HCT116 (cell line): ENCODE measurements at regions not wholly inside any gene's neighbourhood (a gene's known extent, or its start where the extent isn't known, plus 50 kb on each side); places are given as distances from the start of the nearest gene placed in this dataset.

Experiments used
- ATAC-seq: fragments of 200-7000 bp; cut with Tn5 transposase; 2 replicates; pipeline ENCODE4 v1.9.1; 2020; ENCODE audit warnings: mild to moderate bottlenecking, moderate library complexity
- BruUV-seq: library from RNA; stranded (reverse); fragments of 400-500 nt; replicated peaks from 2 replicates; lab custom pipeline; 2021; lab: Mats Ljungman, UMichigan
- CTCF ChIA-PET: fragments of 300-600 bp; sonication (Branson Sonifier 250); formaldehyde crosslinking; loops from one replicate; lab custom pipeline; 2021; ENCODE audit warnings: antibody characterized with exemption; lab: Charles Lee
- POLR2A ChIA-PET: fragments of 300-600, 350-600 bp; sonication (Branson Sonifier 250); formaldehyde crosslinking; loops from one replicate; lab custom pipeline; 2021; ENCODE audit warnings: antibody characterized with exemption; lab: Charles Lee
- RAD21 ChIA-PET, 2 experiments: fragments of 300-600 bp; sonication (Branson Sonifier 250); formaldehyde crosslinking; loops; one replicate each; lab custom pipeline; 2023; ENCODE audit warnings: low total read pairs in 2 of 2; ENCODE audit not compliant: uncharacterized antibody in 2 of 2, unreplicated experiment in 2 of 2, low non-redundant PET in 1 of 2; lab: Charles Lee
- DNase-seq: peaks from one replicate; pipeline ENCODE4 v3.0.0-alpha.2; 2010; ENCODE audit warnings: low read depth, low spot score
- H2AFZ ChIP-seq: fragments of 200-600 bp; shearing (Covaris generic), sonication (generic); 2 replicates; pipeline ENCODE4 v1.6.1; 2017; ENCODE audit warnings: low read depth, mixed run types, mixed read lengths, antibody characterized with exemption, low read length; ENCODE audit not compliant: poor library complexity, severe bottlenecking
- H3K27ac ChIP-seq: 2 replicates; pipeline ENCODE4 v1.5.1; 2012; ENCODE audit warnings: low read depth, low read length
- H3K27me3 ChIP-seq: fragments of 200-600 bp; sonication (generic); 2 replicates; pipeline ENCODE4 v1.6.1; 2016; ENCODE audit warnings: mixed run types, low read length, mixed read lengths; ENCODE audit not compliant: insufficient read depth
- H3K36me3 ChIP-seq, 2 experiments: fragments of 200-500 bp in 1 of 2; fragments of 200-600 bp in 1 of 2; sonication (Bioruptor generic) in 1 of 2; sonication (generic) in 1 of 2; 2 replicates each; pipeline versions ENCODE4 v1.5.1 to v1.6.1; 2014 to 2016; ENCODE audit warnings: low read length in 2 of 2, inconsistent platforms in 1 of 2, mixed read lengths in 1 of 2, mixed run types in 1 of 2; ENCODE audit not compliant: insufficient read depth in 2 of 2, control insufficient read depth in 1 of 2
- H3K4me1 ChIP-seq, 2 experiments: fragments of 200-600 bp in 1 of 2; sonication (generic) in 1 of 2; 2 replicates each; pipeline versions ENCODE4 v1.5.1 to v1.6.1; 2012 to 2017; ENCODE audit warnings: low read length in 2 of 2, inconsistent platforms in 1 of 2, mild to moderate bottlenecking in 1 of 2, mixed read lengths in 1 of 2, mixed run types in 1 of 2, moderate library complexity in 1 of 2; ENCODE audit not compliant: insufficient read depth in 2 of 2, control insufficient read depth in 1 of 2
- H3K4me2 ChIP-seq: fragments of 200-600 bp; sonication (generic); 2 replicates; pipeline ENCODE4 v1.6.1; 2017; ENCODE audit warnings: mixed run types, low read length, mixed read lengths
- H3K4me3 ChIP-seq, 2 experiments: fragments of 200-600 bp in 1 of 2; sonication (generic) in 1 of 2; replicated peaks in 1 of 2; 2 replicates each; pipeline ENCODE4 v1.5.1; 2011 to 2016; ENCODE audit warnings: low read length in 2 of 2, control low read depth in 1 of 2, low read depth in 1 of 2, mild to moderate bottlenecking in 1 of 2, mixed read lengths in 1 of 2, mixed run types in 1 of 2
- H3K79me2 ChIP-seq: fragments of 200-600 bp; sonication (generic); 2 replicates; pipeline ENCODE4 v1.6.1; 2017; ENCODE audit warnings: mild to moderate bottlenecking, mixed run types, low read length, moderate library complexity, mixed read lengths; ENCODE audit not compliant: insufficient read depth
- H3K9ac ChIP-seq: fragments of 200-600 bp; sonication (generic); 2 replicates; pipeline ENCODE4 v1.6.1; 2016; ENCODE audit warnings: low read length, mixed read lengths
- H3K9me2 ChIP-seq: fragments of 200-600 bp; sonication (generic), shearing (Covaris generic); 2 replicates; pipeline ENCODE4 v1.6.1; 2017; ENCODE audit warnings: mixed run types, mild to moderate bottlenecking, moderate library complexity; ENCODE audit not compliant: insufficient read depth
- H3K9me3 ChIP-seq, 2 experiments: fragments of 200-500 bp in 1 of 2; fragments of 200-600 bp in 1 of 2; sonication (Bioruptor generic) in 1 of 2; sonication (generic) in 1 of 2; 2 replicates each; pipeline ENCODE4 v1.6.1; 2014 to 2017; ENCODE audit warnings: low read length in 2 of 2, mixed read lengths in 2 of 2, inconsistent platforms in 1 of 2, low read depth in 1 of 2, mild to moderate bottlenecking in 1 of 2, mixed run types in 1 of 2, moderate library complexity in 1 of 2; ENCODE audit not compliant: control insufficient read depth in 1 of 2, insufficient read depth in 1 of 2
- H4K20me1 ChIP-seq: fragments of 200-600 bp; sonication (generic), shearing (Covaris generic); 2 replicates; pipeline ENCODE4 v1.6.1; 2017; ENCODE audit warnings: mixed run types, mild to moderate bottlenecking, moderate library complexity; ENCODE audit not compliant: insufficient read depth
- CBX3 ChIP-seq: IDR thresholded peaks from 2 replicates; pipeline ENCODE4 v1.6.1; 2012; ENCODE audit warnings: low read depth
- CEBPB ChIP-seq: IDR thresholded peaks from 2 replicates; pipeline ENCODE4 v1.6.1; 2012; ENCODE audit warnings: low read depth
- EGR1 ChIP-seq: IDR thresholded peaks from 2 replicates; pipeline ENCODE4 v1.6.1; 2012; ENCODE audit warnings: low read depth
- ELF1 ChIP-seq: IDR thresholded peaks from 2 replicates; pipeline ENCODE4 v1.6.1; 2012; ENCODE audit warnings: low read depth, borderline replicate concordance
- EZH2 ChIP-seq: fragments of 200-600 bp; sonication (generic); IDR thresholded peaks from 2 replicates; pipeline ENCODE4 v1.6.1; 2017; ENCODE audit warnings: antibody characterized with exemption, mixed run types
- EZH2phosphoT487 ChIP-seq: fragments of 200-600 bp; IDR thresholded peaks from 2 replicates; pipeline ENCODE4 v1.6.1; 2018; ENCODE audit warnings: antibody characterized with exemption, borderline replicate concordance
- FOSL1 ChIP-seq: IDR thresholded peaks from 2 replicates; pipeline ENCODE4 v1.6.1; 2012; ENCODE audit warnings: low read depth
- JUND ChIP-seq: IDR thresholded peaks from 2 replicates; pipeline ENCODE4 v1.6.1; 2012
- POLR2AphosphoS5 ChIP-seq: IDR thresholded peaks from 2 replicates; pipeline ENCODE4 v1.6.1; 2011; ENCODE audit warnings: mild to moderate bottlenecking, low read depth, low read length, moderate library complexity
- RAD21 ChIP-seq: IDR thresholded peaks from 2 replicates; pipeline ENCODE4 v1.6.1; 2012; ENCODE audit warnings: low read depth, mild to moderate bottlenecking
- SP1 ChIP-seq: IDR thresholded peaks from 2 replicates; pipeline ENCODE4 v1.6.1; 2012; ENCODE audit warnings: low read depth
- SRF ChIP-seq: IDR thresholded peaks from 2 replicates; pipeline ENCODE4 v1.6.1; 2012; ENCODE audit warnings: low read depth
- ZFX ChIP-seq: fragments of 450-650 bp; IDR thresholded peaks from 2 replicates; pipeline ENCODE4 v1.6.1; 2017
- intact Hi-C: fragments of 100-400 bp; cut with micrococcal nuclease; formaldehyde crosslinking; loops from 2 replicates; pipeline ENCODE4 v1.10.0; 2022
- TF ChIP-seq, protein P1 (sequence below), 3 experiments: fragments of 200-600 bp in 1 of 3; sonication (generic) in 1 of 3; IDR thresholded peaks in 2 of 3; conservative IDR thresholded peaks in 1 of 3; 2 replicates each; pipeline ENCODE4 v1.5.1; 2012 to 2017; ENCODE audit warnings: low read depth in 2 of 3, low read length in 2 of 3, antibody characterized with exemption in 1 of 3, borderline replicate concordance in 1 of 3, control low read depth in 1 of 3, mild to moderate bottlenecking in 1 of 3, mixed read lengths in 1 of 3, mixed run types in 1 of 3, moderate library complexity in 1 of 3; ENCODE audit not compliant: insufficient read depth in 1 of 3
- TF ChIP-seq, protein P2 (sequence below): IDR thresholded peaks from 2 replicates; pipeline ENCODE4 v1.6.1; 2012
- TF ChIP-seq, protein P3 (sequence below): IDR thresholded peaks from 2 replicates; pipeline ENCODE4 v1.6.1; 2012; ENCODE audit warnings: low read depth

DNA sequence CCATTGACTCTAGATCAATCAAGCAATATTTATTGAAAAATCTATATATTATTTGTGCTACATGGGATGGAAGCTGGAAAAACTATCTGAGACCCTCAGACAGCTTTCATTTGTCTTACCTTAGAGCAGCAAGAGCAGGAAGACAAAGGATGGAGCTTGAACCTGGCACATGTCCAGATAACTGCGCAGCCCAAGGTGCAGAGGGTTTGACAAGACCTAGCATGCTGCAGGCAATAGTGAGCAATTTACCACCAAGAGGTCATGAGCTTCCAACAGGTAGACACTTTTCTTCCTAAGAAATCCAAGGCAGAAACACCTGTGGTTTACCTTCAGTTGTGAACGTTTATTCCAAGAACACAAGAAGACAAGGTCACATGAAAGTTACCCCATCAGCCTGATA lies 214.7 kb upstream of the NECTIN3 start:
- POLR2A ChIA-PET, result no interaction called here
- CTCF ChIA-PET, result no interaction called here
- Histone ChIP-seq H3K27ac (no peak overlapping the region), H3K9me3 (no peaks in the 10 kb centered on the region), H3K4me3 (no peak overlapping the region), H3K9me2 (0 out of 2 replicates have a peak, but pooled peaks cover 3% of the 10 kb centered on the region), H4K20me1 (no peaks in the 10 kb centered on the region), H3K79me2 (no peaks in the 10 kb centered on the region), H3K9ac (no peak overlapping the region), H3K4me2 (no peak overlapping the region), H3K36me3 (no peaks in the 10 kb centered on the region), H2AFZ (no peak overlapping the region), H3K4me1 (no peaks in the 10 kb centered on the region), H3K27me3 (no peaks in the 10 kb centered on the region)
- no TSS peak for BruUV-seq
- TF ChIP-seq, protein P1, sequence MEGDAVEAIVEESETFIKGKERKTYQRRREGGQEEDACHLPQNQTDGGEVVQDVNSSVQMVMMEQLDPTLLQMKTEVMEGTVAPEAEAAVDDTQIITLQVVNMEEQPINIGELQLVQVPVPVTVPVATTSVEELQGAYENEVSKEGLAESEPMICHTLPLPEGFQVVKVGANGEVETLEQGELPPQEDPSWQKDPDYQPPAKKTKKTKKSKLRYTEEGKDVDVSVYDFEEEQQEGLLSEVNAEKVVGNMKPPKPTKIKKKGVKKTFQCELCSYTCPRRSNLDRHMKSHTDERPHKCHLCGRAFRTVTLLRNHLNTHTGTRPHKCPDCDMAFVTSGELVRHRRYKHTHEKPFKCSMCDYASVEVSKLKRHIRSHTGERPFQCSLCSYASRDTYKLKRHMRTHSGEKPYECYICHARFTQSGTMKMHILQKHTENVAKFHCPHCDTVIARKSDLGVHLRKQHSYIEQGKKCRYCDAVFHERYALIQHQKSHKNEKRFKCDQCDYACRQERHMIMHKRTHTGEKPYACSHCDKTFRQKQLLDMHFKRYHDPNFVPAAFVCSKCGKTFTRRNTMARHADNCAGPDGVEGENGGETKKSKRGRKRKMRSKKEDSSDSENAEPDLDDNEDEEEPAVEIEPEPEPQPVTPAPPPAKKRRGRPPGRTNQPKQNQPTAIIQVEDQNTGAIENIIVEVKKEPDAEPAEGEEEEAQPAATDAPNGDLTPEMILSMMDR (IDR thresholded peaks at IDR 0.05 in 2 of 3, conservative IDR thresholded peaks at IDR 0.05 in 1 of 3; ENCODE audit: borderline replicate concordance in 1 of 3, insufficient read depth in 1 of 3, low read depth in 2 of 3, low read length in 2 of 3), result no peak
- TF ChIP-seq ELF1, result no peak
- no peak for TF ChIP-seq EGR1
- TF ChIP-seq EZH2phosphoT487, result no peak
- TF ChIP-seq, protein P2, sequence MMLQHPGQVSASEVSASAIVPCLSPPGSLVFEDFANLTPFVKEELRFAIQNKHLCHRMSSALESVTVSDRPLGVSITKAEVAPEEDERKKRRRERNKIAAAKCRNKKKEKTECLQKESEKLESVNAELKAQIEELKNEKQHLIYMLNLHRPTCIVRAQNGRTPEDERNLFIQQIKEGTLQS, result no peak
- no peak for TF ChIP-seq EZH2
- no peak for TF ChIP-seq RAD21
- no peak for TF ChIP-seq JUND
- no peak for TF ChIP-seq POLR2AphosphoS5
- TF ChIP-seq CEBPB, result no peak
- TF ChIP-seq CBX3, result no peak
- TF ChIP-seq, protein P3, sequence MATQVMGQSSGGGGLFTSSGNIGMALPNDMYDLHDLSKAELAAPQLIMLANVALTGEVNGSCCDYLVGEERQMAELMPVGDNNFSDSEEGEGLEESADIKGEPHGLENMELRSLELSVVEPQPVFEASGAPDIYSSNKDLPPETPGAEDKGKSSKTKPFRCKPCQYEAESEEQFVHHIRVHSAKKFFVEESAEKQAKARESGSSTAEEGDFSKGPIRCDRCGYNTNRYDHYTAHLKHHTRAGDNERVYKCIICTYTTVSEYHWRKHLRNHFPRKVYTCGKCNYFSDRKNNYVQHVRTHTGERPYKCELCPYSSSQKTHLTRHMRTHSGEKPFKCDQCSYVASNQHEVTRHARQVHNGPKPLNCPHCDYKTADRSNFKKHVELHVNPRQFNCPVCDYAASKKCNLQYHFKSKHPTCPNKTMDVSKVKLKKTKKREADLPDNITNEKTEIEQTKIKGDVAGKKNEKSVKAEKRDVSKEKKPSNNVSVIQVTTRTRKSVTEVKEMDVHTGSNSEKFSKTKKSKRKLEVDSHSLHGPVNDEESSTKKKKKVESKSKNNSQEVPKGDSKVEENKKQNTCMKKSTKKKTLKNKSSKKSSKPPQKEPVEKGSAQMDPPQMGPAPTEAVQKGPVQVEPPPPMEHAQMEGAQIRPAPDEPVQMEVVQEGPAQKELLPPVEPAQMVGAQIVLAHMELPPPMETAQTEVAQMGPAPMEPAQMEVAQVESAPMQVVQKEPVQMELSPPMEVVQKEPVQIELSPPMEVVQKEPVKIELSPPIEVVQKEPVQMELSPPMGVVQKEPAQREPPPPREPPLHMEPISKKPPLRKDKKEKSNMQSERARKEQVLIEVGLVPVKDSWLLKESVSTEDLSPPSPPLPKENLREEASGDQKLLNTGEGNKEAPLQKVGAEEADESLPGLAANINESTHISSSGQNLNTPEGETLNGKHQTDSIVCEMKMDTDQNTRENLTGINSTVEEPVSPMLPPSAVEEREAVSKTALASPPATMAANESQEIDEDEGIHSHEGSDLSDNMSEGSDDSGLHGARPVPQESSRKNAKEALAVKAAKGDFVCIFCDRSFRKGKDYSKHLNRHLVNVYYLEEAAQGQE, result no peak
- no peak for TF ChIP-seq SP1
- TF ChIP-seq FOSL1, result no peak
- TF ChIP-seq ZFX, result no peak
- TF ChIP-seq SRF, result no peak
- RAD21 ChIA-PET, result no interaction called here
- intact Hi-C loops, result no loop called here
- DNase-seq (no peak), ATAC-seq (no peak)
